ENCODE measurements at regions not wholly inside any gene's neighbourhood (a gene's known extent, or its start where the extent isn't known, plus 50 kb on each side); places are given as distances from the start of the nearest gene placed in this dataset.

DNA sequence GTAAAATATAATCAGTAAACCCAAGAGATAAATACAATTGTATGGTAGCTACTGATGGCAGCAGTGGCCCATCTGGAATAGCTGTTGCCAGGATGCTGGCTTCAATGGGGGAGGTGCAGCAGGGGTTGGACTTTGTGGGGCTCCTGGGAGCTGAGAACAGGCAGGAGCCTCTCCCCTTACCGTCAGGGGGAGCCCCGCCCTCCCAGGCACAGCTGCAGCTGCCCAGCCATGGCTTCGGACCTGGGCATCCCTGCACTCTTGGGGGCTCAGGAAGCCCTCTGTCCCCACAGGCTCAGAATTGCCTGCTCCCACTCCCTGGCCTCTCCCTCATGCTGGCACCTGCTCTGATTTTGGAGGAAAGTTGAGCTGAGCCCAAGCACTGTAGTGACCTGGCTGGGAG lies 741.1 kb downstream of the CDH11 start:
- no peak overlapping the region for H3K27ac ChIP-seq (ENCODE audit: low read length)
- H3K9me3 ChIP-seq (ENCODE audit: control insufficient read depth, low read length) = no peaks in the 10 kb centered on the region
- no peaks in the 10 kb centered on the region for H3K4me1 ChIP-seq (ENCODE audit: control insufficient read depth, insufficient read depth, low read length)
- no peak for DNase-seq
- H3K4me3 ChIP-seq (ENCODE audit: low read length) = no peak overlapping the region
- no peak for ATAC-seq
- intact Hi-C loops (cut with DNase I) = no loop called here
- WGBS = 83% methylated on average over 3 of the region's 3 CpGs
- no peaks in the 10 kb centered on the region for H3K27me3 ChIP-seq (ENCODE audit: control insufficient read depth, insufficient read depth)

DNA sequence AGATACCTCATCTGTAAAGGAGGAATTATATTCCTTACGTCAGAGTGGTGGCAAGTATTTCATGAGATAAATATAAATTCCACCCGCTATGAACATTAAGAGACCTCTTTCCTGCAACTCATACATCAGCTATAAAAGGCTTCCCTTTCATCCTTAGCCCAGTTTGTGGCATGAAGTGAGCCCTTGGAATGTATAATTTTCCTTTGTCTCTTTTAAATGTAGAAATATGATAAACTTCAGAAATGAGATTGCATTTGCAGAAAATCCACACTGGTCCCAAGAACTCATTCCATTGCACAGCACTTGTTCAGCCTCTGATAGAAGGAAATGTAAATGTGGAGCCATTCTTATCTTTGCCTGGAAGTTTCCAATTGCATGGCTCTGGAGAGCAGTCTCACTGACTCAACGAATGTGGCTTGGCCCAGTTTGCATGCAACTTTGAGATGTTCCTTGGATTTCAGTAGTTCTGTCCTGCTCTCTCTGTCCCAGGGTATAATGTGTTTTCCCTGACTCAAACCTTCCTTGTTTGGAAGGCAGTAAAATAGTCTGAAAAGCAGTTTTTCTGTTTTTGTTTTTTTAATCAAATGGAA lies 746.4 kb downstream of the CDH11 start:
- H3K27me3 ChIP-seq (ENCODE audit: control insufficient read depth, insufficient read depth) = no peaks in the 10 kb centered on the region
- H3K4me1 ChIP-seq (ENCODE audit: control insufficient read depth, insufficient read depth, low read length) = no peaks in the 10 kb centered on the region
- ATAC-seq (peak in 1 of 2 donors; percentile 83), DNase-seq (no peak)
- H3K9me3 ChIP-seq (ENCODE audit: control insufficient read depth, low read length) = no peaks in the 10 kb centered on the region
- 59% methylated on average over 3 of the region's 3 CpGs for WGBS
- H3K4me3 ChIP-seq (ENCODE audit: low read length) = no peak overlapping the region
- no peak overlapping the region for H3K27ac ChIP-seq (ENCODE audit: low read length)
- intact Hi-C loops (cut with DNase I) = no loop called here

DNA sequence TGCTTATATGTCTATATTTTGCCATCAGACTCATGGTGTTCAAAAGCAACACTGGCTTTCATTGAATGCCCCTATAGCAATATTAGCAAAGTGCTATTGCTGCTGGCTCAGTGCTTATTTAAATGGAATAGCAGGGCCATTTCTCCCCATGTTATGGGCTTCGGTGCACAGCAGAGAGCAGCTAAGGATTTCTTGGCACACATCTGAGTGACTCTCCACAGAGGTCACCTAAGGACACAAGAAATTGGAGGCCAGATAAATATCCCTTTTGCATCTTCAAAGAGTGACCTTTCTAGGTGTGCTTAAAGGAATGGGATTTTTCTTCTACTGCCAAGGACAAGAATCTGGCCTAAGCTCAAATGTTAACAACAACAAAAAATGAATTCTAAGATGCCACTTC lies 751.8 kb downstream of the CDH11 start:
- WGBS = 22% methylated on average over 1 of the region's 1 CpG
- ATAC-seq = no peak

DNA sequence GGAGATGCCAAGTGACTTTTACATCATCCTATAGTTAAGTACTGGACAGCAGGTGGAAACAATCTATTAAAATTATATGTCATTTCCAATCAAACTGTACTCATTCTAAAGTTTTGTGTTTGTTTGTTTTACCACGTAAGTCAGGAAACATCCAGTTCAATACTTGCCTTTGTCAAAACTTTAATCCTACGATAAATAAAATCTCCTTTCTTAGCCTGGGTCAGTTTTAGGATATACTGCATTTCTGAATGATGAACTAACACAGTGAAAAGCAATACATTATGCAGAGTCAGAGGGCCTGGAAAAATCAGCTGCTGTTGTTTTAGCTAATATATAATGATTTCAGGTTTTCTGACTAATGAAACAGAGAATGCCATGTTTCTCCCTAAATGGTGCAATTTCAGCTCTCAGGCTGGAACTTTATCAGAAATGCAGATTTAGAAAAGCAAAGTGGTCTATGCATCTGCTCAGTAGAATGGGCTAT lies 756.4 kb downstream of the CDH11 start:
- WGBS = 67% methylated on average over 2 of the region's 2 CpGs

More for the DNA sequence above, 751.8 kb downstream of the CDH11 start:
- no peak overlapping the region for H3K27ac ChIP-seq (ENCODE audit: low read length)
- intact Hi-C loops (cut with DNase I) = no loop called here
- DNase-seq = no peak
- H3K4me1 ChIP-seq (ENCODE audit: control insufficient read depth, insufficient read depth, low read length) = no peaks in the 10 kb centered on the region
- H3K9me3 ChIP-seq (ENCODE audit: control insufficient read depth, low read length) = no peaks in the 10 kb centered on the region
- H3K27me3 ChIP-seq (ENCODE audit: control insufficient read depth, insufficient read depth) = no peaks in the 10 kb centered on the region
- no peak overlapping the region for H3K4me3 ChIP-seq (ENCODE audit: low read length)

DNA sequence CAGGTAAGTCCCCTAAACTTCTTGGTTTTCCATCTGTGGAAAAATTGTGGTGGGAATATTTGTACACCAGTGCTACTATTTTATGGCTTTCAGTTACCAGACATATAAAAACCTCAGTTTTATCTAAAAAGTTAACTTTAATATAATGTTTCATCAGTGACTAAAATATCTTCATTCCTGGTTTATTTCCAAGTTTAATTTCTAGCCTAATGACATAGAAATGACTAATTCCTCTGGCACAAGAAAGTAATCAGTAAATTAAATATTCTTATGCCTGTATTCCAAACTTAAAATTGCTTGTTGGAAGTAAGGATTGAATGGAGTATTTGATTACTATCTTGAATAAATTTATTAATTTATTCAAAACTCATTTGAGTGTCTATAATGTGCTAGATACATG lies 757.0 kb downstream of the CDH11 start:
- no peaks in the 10 kb centered on the region for H3K4me1 ChIP-seq (ENCODE audit: control insufficient read depth, insufficient read depth, low read length)
- H3K4me3 ChIP-seq (ENCODE audit: low read length) = no peak overlapping the region
- DNase-seq (no peak), ATAC-seq (no peak)
- H3K9me3 ChIP-seq (ENCODE audit: control insufficient read depth, low read length) = no peaks in the 10 kb centered on the region
- intact Hi-C loops (cut with DNase I) = no loop called here
- H3K27me3 ChIP-seq (ENCODE audit: control insufficient read depth, insufficient read depth) = no peaks in the 10 kb centered on the region
- no peak overlapping the region for H3K27ac ChIP-seq (ENCODE audit: low read length)

More for the DNA sequence above, 756.4 kb downstream of the CDH11 start:
- Histone ChIP-seq H3K4me3 (ENCODE audit: low read length) (no peak overlapping the region), H3K27ac (ENCODE audit: low read length) (no peak overlapping the region), H3K9me3 (ENCODE audit: control insufficient read depth, low read length) (no peaks in the 10 kb centered on the region), H3K4me1 (ENCODE audit: control insufficient read depth, insufficient read depth, low read length) (no peaks in the 10 kb centered on the region), H3K27me3 (ENCODE audit: control insufficient read depth, insufficient read depth) (no peaks in the 10 kb centered on the region)
- DNase-seq = no peak
- intact Hi-C loops (cut with DNase I) = no loop called here
- no peak for ATAC-seq

DNA sequence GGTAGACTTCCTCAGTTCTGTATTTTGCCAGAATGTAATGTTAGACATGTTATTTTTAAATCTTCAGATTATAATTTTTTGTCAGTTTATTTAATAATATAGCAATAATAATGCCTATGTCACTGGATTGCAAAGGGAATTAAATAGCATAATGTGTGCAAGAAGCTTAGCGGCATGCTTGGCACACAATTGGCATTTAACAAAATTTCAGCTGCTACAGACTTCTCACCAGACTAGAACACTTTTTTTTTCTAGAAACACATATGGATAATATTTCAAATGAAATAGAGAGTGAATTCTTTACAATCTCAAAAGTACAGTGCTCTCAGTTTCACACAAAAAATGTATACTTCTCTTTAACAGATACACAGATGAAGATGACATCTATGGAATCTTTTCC lies 757.4 kb downstream of the CDH11 start:
- Histone ChIP-seq H3K27me3 (ENCODE audit: control insufficient read depth, insufficient read depth) (no peaks in the 10 kb centered on the region), H3K4me1 (ENCODE audit: control insufficient read depth, insufficient read depth, low read length) (no peaks in the 10 kb centered on the region), H3K9me3 (ENCODE audit: control insufficient read depth, low read length) (no peaks in the 10 kb centered on the region), H3K27ac (ENCODE audit: low read length) (no peak overlapping the region), H3K4me3 (ENCODE audit: low read length) (no peak overlapping the region)
- 92% methylated on average over 1 of the region's 1 CpG for WGBS
- ATAC-seq (no peak), DNase-seq (no peak)
- intact Hi-C loops (cut with DNase I) = no loop called here

DNA sequence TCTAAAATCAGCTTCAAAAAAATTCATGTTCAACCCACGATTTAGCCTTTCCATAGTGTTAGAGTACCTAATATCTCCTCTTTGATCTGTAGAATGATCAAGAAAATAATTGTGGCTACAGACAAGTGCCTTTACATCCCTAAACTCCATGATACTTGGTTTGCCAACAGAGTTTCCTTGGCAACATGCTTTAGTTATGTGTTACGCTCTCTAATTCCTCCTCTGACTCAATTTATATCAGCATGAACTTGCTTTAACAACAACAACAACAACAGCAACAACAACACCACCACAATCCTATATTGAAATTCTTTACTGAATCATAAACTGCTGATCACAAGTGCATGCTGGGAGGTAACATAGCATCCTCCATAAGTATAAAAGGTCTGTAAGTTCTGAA lies 757.8 kb downstream of the CDH11 start:
- no peak overlapping the region for H3K27ac ChIP-seq (ENCODE audit: low read length)
- WGBS = 87% methylated on average over 2 of the region's 2 CpGs
- no peak overlapping the region for H3K4me3 ChIP-seq (ENCODE audit: low read length)
- no peaks in the 10 kb centered on the region for H3K27me3 ChIP-seq (ENCODE audit: control insufficient read depth, insufficient read depth)
- H3K9me3 ChIP-seq (ENCODE audit: control insufficient read depth, low read length) = no peaks in the 10 kb centered on the region
- H3K4me1 ChIP-seq (ENCODE audit: control insufficient read depth, insufficient read depth, low read length) = no peaks in the 10 kb centered on the region
- ATAC-seq (no peak), DNase-seq (no peak)
- intact Hi-C loops (cut with DNase I) = no loop called here

DNA sequence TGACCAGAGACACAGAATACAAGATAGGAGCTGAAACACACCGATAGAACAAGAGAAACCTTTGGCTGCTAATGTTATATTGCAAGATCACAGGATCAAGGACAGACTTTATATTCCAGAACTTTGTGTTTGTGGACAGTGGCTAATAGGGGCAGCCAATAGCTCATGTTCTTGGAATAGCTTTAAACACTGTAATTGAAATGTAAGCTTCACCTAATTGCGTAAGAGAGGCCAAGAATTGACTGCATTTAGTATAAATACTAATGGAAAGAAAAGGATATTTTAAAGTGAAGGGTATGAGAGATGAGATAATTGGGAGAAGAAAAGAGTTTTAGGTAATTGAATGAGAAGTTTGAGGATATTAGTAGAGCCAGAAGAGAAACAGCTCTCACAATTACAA lies 758.8 kb downstream of the CDH11 start:
- DNase-seq = no peak
- intact Hi-C loops (cut with DNase I) = no loop called here
- 64% methylated on average over 2 of the region's 2 CpGs for WGBS

DNA sequence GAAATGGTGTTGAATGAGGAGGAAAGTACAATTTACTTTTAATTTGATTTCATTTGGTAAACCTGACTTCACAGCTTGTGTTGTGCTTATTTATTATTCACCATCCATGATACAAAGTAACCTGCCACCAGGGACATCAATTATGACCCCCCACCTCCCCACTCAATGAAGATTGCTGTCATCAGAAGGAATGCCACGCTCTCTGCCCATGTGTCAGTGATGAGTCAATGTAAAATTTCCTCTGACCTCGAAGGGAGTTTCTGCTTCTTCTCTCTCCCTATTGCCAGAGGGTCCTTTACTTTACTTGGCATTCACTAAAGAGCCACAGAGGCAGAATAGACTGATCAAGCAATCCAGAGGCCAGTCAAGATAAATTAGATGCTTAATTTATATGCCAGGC lies 759.7 kb downstream of the CDH11 start:
- Histone ChIP-seq H3K9me3 (ENCODE audit: control insufficient read depth, low read length) (no peaks in the 10 kb centered on the region), H3K27ac (ENCODE audit: low read length) (no peak overlapping the region), H3K4me1 (ENCODE audit: control insufficient read depth, insufficient read depth, low read length) (no peaks in the 10 kb centered on the region), H3K27me3 (ENCODE audit: control insufficient read depth, insufficient read depth) (no peaks in the 10 kb centered on the region), H3K4me3 (ENCODE audit: low read length) (no peak overlapping the region)
- 54% methylated on average over 2 of the region's 2 CpGs for WGBS
- DNase-seq = no peak
- no peak for ATAC-seq
- intact Hi-C loops (cut with DNase I) = no loop called here

More for the DNA sequence above, 758.8 kb downstream of the CDH11 start:
- no peaks in the 10 kb centered on the region for H3K9me3 ChIP-seq (ENCODE audit: control insufficient read depth, low read length)
- no peak for ATAC-seq
- H3K4me3 ChIP-seq (ENCODE audit: low read length) = no peak overlapping the region
- no peaks in the 10 kb centered on the region for H3K27me3 ChIP-seq (ENCODE audit: control insufficient read depth, insufficient read depth)
- H3K27ac ChIP-seq (ENCODE audit: low read length) = no peak overlapping the region
- H3K4me1 ChIP-seq (ENCODE audit: control insufficient read depth, insufficient read depth, low read length) = no peaks in the 10 kb centered on the region

DNA sequence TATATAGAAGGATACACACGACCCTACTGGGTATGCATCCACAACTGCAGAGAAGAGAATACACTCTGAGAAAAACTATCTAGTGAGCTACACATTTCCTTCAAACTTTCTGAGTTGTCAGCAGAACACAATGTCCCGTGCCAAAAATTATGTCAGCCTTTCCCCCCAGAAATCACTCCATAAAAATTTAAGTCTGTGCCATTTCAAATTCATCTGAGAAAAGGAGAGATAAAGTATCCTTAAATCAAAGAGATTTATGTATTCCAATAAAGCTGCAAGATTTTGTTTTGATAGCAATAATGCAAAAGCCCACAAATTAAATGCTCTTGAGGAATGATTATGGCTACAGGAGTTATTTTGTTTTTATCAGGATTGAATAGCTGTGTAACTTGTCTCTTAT lies 760.1 kb downstream of the CDH11 start:
- H3K27me3 ChIP-seq (ENCODE audit: control insufficient read depth, insufficient read depth) = no peaks in the 10 kb centered on the region
- ATAC-seq (no peak), DNase-seq (no peak)
- intact Hi-C loops (cut with DNase I) = no loop called here
- no peak overlapping the region for H3K4me3 ChIP-seq (ENCODE audit: low read length)
- WGBS = 34% methylated on average over 2 of the region's 2 CpGs
- no peaks in the 10 kb centered on the region for H3K4me1 ChIP-seq (ENCODE audit: control insufficient read depth, insufficient read depth, low read length)
- no peak overlapping the region for H3K27ac ChIP-seq (ENCODE audit: low read length)
- no peaks in the 10 kb centered on the region for H3K9me3 ChIP-seq (ENCODE audit: control insufficient read depth, low read length)

DNA sequence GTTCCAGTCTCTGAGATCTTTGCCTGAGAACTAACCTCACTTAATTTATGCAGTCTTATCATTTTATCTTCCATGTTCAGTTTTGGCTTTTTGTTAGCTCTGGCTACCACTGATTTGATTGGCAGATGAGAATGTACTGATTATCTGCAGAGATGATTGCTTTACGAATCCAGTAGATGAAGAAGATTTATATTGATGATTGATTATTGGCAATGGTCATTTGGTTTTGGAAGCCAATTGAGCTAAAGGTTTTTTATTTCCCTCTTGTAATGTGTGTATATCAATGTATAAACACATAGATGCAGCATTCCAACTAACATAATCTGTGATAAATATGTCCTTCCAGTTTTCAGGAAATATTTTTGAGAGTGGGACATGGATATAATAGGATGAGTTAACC lies 763.6 kb downstream of the CDH11 start:
- ATAC-seq (no peak), DNase-seq (no peak)
- 86% methylated on average over 1 of the region's 1 CpG for WGBS
- H3K4me1 ChIP-seq (ENCODE audit: control insufficient read depth, insufficient read depth, low read length) = no peaks in the 10 kb centered on the region
- H3K27me3 ChIP-seq (ENCODE audit: control insufficient read depth, insufficient read depth) = no peaks in the 10 kb centered on the region
- H3K27ac ChIP-seq (ENCODE audit: low read length) = no peak overlapping the region
- H3K4me3 ChIP-seq (ENCODE audit: low read length) = no peak overlapping the region
- no peaks in the 10 kb centered on the region for H3K9me3 ChIP-seq (ENCODE audit: control insufficient read depth, low read length)
- intact Hi-C loops (cut with DNase I) = no loop called here

DNA sequence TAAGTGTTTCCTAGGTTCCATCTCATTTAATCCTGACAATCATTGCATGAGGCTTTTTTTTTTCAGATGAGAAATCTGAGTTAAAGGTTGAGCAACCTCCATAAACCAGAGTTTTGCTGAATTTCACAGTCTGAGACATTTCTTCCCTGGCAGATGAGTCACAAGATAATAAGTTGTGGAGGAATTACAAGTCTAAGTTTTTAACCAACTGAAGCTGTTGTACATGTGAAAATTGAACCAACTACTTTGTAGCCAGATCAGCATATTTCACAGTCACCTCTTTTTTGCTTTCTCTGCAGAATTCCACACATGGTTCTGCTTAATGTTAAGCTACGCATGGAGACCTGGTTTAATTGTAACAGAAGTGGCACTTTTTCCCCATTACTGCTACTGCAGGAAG lies 765.6 kb downstream of the CDH11 start:
- intact Hi-C loops (cut with DNase I) = no loop called here
- Histone ChIP-seq H3K9me3 (ENCODE audit: control insufficient read depth, low read length) (no peaks in the 10 kb centered on the region), H3K4me3 (ENCODE audit: low read length) (no peak overlapping the region), H3K27me3 (ENCODE audit: control insufficient read depth, insufficient read depth) (no peaks in the 10 kb centered on the region), H3K4me1 (ENCODE audit: control insufficient read depth, insufficient read depth, low read length) (no peaks in the 10 kb centered on the region), H3K27ac (ENCODE audit: low read length) (no peak overlapping the region)
- DNase-seq = no peak
- WGBS = 85% methylated on average over 1 of the region's 1 CpG
- no peak for ATAC-seq

All from right cardiac atrium (tissue), 5 donors.